Small intestine (tissue), 7 donors: ENCODE measurements at regions not wholly inside any gene's neighbourhood (a gene's known extent, or its start where the extent isn't known, plus 50 kb on each side); places are given as distances from the start of the nearest gene placed in this dataset.

Experiments used
- DNase-seq, 2 donors: peaks; one replicate each; pipeline versions ENCODE4 v3.0.0 to v3.0.0-alpha.2; 2013
- FAIRE-seq: peaks from 2 replicates; lab custom pipeline; 2012; peaks lifted over from hg19 to GRCh38; lab: Jason Lieb, UNC
- H3K27ac ChIP-seq, 3 donors: one replicate each; pipeline ENCODE4 v1.5.1; 2013; ENCODE audit warnings: low read length in 2 of 3, mild to moderate bottlenecking in 2 of 3, control low read depth in 1 of 3, inconsistent platforms in 1 of 3, low read depth in 1 of 3, moderate library complexity in 1 of 3
- H3K27me3 ChIP-seq, 3 donors: one replicate each; pipeline ENCODE4 v1.6.1; 2013; ENCODE audit warnings: low read length in 3 of 3, inconsistent platforms in 1 of 3; ENCODE audit not compliant: control insufficient read depth in 3 of 3, insufficient read depth in 3 of 3
- H3K36me3 ChIP-seq, 3 donors: one replicate each; pipeline ENCODE4 v1.6.1; 2013; ENCODE audit warnings: low read length in 3 of 3, inconsistent platforms in 1 of 3, low read depth in 1 of 3, mild to moderate bottlenecking in 1 of 3, moderate library complexity in 1 of 3; ENCODE audit not compliant: control insufficient read depth in 3 of 3, insufficient read depth in 2 of 3
- H3K4me1 ChIP-seq, 3 donors: one replicate each; pipeline ENCODE4 v1.6.1; 2013; ENCODE audit warnings: low read length in 2 of 3, inconsistent platforms in 1 of 3, low read depth in 1 of 3, mild to moderate bottlenecking in 1 of 3, moderate library complexity in 1 of 3; ENCODE audit not compliant: control insufficient read depth in 3 of 3, insufficient read depth in 2 of 3
- H3K4me3 ChIP-seq, 3 donors: one replicate each; pipeline ENCODE4 v1.5.1; 2013; ENCODE audit warnings: low read length in 3 of 3, control low read depth in 1 of 3, inconsistent platforms in 1 of 3, low read depth in 1 of 3, mild to moderate bottlenecking in 1 of 3, moderate library complexity in 1 of 3
- H3K9me3 ChIP-seq, 2 donors: one replicate each; pipeline ENCODE4 v1.6.1; 2013; ENCODE audit warnings: low read depth in 1 of 2, low read length in 1 of 2; ENCODE audit not compliant: control insufficient read depth in 2 of 2, insufficient read depth in 1 of 2
- WGBS, 3 donors: extraction: QIAGEN DNeasy Blood & Tissue Kit; methylation state at CpG; one replicate each; pipeline ENCODE4 v1.1.7; 2013; 5-methylcytosine and 5-hydroxymethylcytosine counted together
- donor health status: healthy with polysubstance abuse.
- donor health status: control.
- donor health status: control.
- donor health status: Bipolar disorder and iron deficiency.
- donor health status: healthy.

GRCh38 chr3:16720367-16720940, 115.2 kb upstream of the DAZL start:
- H3K36me3 ChIP-seq, result no peaks in the 10 kb centered on the region
- no peak for DNase-seq

GRCh38 chr3:16721494-16721893, 116.3 kb upstream of the DAZL start:
- WGBS, 3 donors, result 28 to 69% (median 54%) methylated on average over 3 of the region's 3 CpGs
- no peak for FAIRE-seq
- no peak for DNase-seq

More at GRCh38 chr3:16720367-16720940, 115.2 kb upstream of the DAZL start:
- Histone ChIP-seq H3K27ac (no peak overlapping the region), H3K4me1 (no peaks in the 10 kb centered on the region), H3K9me3 (peaks cover 0 to 2% of the 10 kb centered on the region in 2 donors), H3K4me3 (no peak overlapping the region), H3K27me3 (peaks cover 0 to 2% (median 0%) of the 10 kb centered on the region in 3 donors)
- no peak for FAIRE-seq
- 53 to 90% (median 60%) methylated on average over 3 of the region's 3 CpGs for WGBS, 3 donors

GRCh38 chr3:16723978-16724377, 118.8 kb upstream of the DAZL start:
- 38 to 81% (median 55%) methylated on average over 1 of the region's 1 CpG for WGBS, 3 donors
- no peak for DNase-seq
- FAIRE-seq, result no peak

More at GRCh38 chr3:16721494-16721893, 116.3 kb upstream of the DAZL start:
- Histone ChIP-seq H3K27ac (no peak overlapping the region), H3K9me3 (peaks cover 0 to 8% of the 10 kb centered on the region in 2 donors), H3K36me3 (no peaks in the 10 kb centered on the region), H3K4me3 (no peak overlapping the region), H3K4me1 (no peaks in the 10 kb centered on the region), H3K27me3 (peaks cover 0 to 2% (median 0%) of the 10 kb centered on the region in 3 donors)

GRCh38 chr3:16724487-16724886, 119.3 kb upstream of the DAZL start:
- Histone ChIP-seq H3K27me3 (no peaks in the 10 kb centered on the region), H3K9me3 (peaks cover 0 to 8% of the 10 kb centered on the region in 2 donors), H3K4me1 (no peaks in the 10 kb centered on the region), H3K36me3 (no peaks in the 10 kb centered on the region), H3K27ac (no peak overlapping the region), H3K4me3 (no peak overlapping the region)
- FAIRE-seq, result no peak
- DNase-seq, result no peak
- WGBS, 3 donors, result 30 to 50% (median 34%) methylated on average over 3 of the region's 3 CpGs

More at GRCh38 chr3:16723978-16724377, 118.8 kb upstream of the DAZL start:
- Histone ChIP-seq H3K27me3 (no peaks in the 10 kb centered on the region), H3K9me3 (peaks cover 0 to 8% of the 10 kb centered on the region in 2 donors), H3K4me1 (no peaks in the 10 kb centered on the region), H3K36me3 (no peaks in the 10 kb centered on the region), H3K4me3 (no peak overlapping the region), H3K27ac (no peak overlapping the region)

- Histone ChIP-seq H3K36me3 (no peaks in the 10 kb centered on the region), H3K4me3 (no peak overlapping the region), H3K9me3 (peaks cover 0 to 8% of the 10 kb centered on the region in 2 donors), H3K4me1 (no peaks in the 10 kb centered on the region), H3K27ac (no peak overlapping the region), H3K27me3 (no peaks in the 10 kb centered on the region)
- WGBS, 3 donors, result 0 to 52% (median 0%) methylated on average over 1 of the region's 1 CpG
- FAIRE-seq (no peak), DNase-seq (no peak)
Measured at GRCh38 chr3:16725972-16726371, 120.7 kb upstream of the DAZL start.

GRCh38 chr3:16728770-16729745, 123.8 kb upstream of the DAZL start:
- no peak for FAIRE-seq
- Histone ChIP-seq H3K27me3 (no peaks in the 10 kb centered on the region), H3K36me3 (no peaks in the 10 kb centered on the region), H3K27ac (no peak overlapping the region), H3K4me1 (no peaks in the 10 kb centered on the region), H3K9me3 (peaks cover 0 to 6% of the 10 kb centered on the region in 2 donors), H3K4me3 (no peak overlapping the region)
- WGBS, 3 donors, result 73 to 80% (median 77%) methylated on average over 4 of the region's 4 CpGs
- DNase-seq, result no peak

- no peak for DNase-seq
- Histone ChIP-seq H3K36me3 (no peaks in the 10 kb centered on the region), H3K4me3 (no peak overlapping the region), H3K27me3 (no peaks in the 10 kb centered on the region), H3K4me1 (no peaks in the 10 kb centered on the region), H3K9me3 (no peaks in the 10 kb centered on the region), H3K27ac (no peak overlapping the region)
- no peak for FAIRE-seq
- WGBS, 3 donors, result 89 to 100% (median 90%) methylated on average over 1 of the region's 1 CpG
Measured at GRCh38 chr3:16738451-16738850, 133.2 kb upstream of the DAZL start.

- WGBS, 3 donors, result 63 to 80% (median 67%) methylated on average over 5 of the region's 5 CpGs
- Histone ChIP-seq H3K4me1 (no peaks in the 10 kb centered on the region), H3K27me3 (no peaks in the 10 kb centered on the region), H3K36me3 (no peaks in the 10 kb centered on the region), H3K9me3 (no peaks in the 10 kb centered on the region), H3K4me3 (no peak overlapping the region), H3K27ac (no peak overlapping the region)
- no peak for DNase-seq
- no peak for FAIRE-seq
Measured at GRCh38 chr3:16739541-16740105, 134.4 kb upstream of the DAZL start.
